SK-N-SH (cell line): ENCODE measurements at regions not wholly inside any gene's neighbourhood (a gene's known extent, or its start where the extent isn't known, plus 50 kb on each side); places are given as distances from the start of the nearest gene placed in this dataset.

Source experiments
- CHD2 ChIP-seq: fragments of 150-350 bp; IDR thresholded peaks from 2 replicates; pipeline ENCODE4 v1.6.1; 2018; ENCODE audit warnings: low read length; ENCODE audit not compliant: partially characterized antibody
- CTCF ChIP-seq: fragments of 200-600 bp; sonication (generic); IDR thresholded peaks from 2 replicates; pipeline ENCODE4 v1.6.1; 2017; ENCODE audit warnings: antibody characterized with exemption, mild to moderate bottlenecking, moderate library complexity
- GATA2 ChIP-seq: sonication (generic); formaldehyde crosslinking; IDR thresholded peaks from 2 replicates; pipeline ENCODE4 v1.5.0; 2020; ENCODE audit warnings: mild to moderate bottlenecking, missing genetic modification reagents
- JUND ChIP-seq: IDR thresholded peaks from 2 replicates; pipeline ENCODE4 v1.4.0; 2012
- MAX ChIP-seq: IDR thresholded peaks from 2 replicates; pipeline ENCODE4 v1.4.0; 2012; ENCODE audit warnings: low read depth
- POLR2AphosphoS5 ChIP-seq: IDR thresholded peaks from 2 replicates; pipeline ENCODE4 v1.6.1; 2012; ENCODE audit warnings: low read depth, low read length
- TAF1 ChIP-seq: IDR thresholded peaks from 2 replicates; pipeline ENCODE4 v1.6.1; 2012; ENCODE audit warnings: low read depth, mild to moderate bottlenecking, low read length, moderate library complexity, borderline replicate concordance
- YY1 ChIP-seq: IDR thresholded peaks from 2 replicates; pipeline ENCODE4 v1.4.0; 2012; ENCODE audit warnings: low read depth, mild to moderate bottlenecking
- TF ChIP-seq, protein P1 (sequence below): IDR thresholded peaks from 2 replicates; pipeline ENCODE4 v1.6.1; 2012; ENCODE audit warnings: mild to moderate bottlenecking, low read depth, low read length, moderate library complexity

DNA sequence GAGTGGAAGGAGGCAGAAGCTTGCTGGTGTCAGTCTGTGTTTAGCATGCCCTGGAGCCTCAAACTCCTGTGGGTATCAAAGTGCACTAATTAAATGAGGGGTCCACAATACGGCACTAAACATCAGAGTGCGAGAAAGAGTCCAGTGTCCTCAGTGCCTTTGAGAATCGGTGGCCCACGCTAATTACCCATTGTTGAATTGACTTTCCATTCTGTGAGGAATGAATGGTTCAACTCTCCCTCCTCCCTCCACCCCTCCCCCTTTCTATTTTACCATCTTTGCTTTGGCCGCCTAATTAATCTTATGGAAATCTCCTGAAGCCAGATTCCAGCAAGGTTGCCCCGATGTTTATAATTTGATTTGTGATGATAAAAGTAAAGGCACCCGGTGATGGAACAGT, 217.8 kb downstream of the TFEC start:
- no peak for TF ChIP-seq YY1
- TF ChIP-seq CTCF = no peak
- no peak for TF ChIP-seq POLR2AphosphoS5
- TF ChIP-seq TAF1 = no peak
- no peak for TF ChIP-seq GATA2 (CRISPR knock-in tag)
- no peak for TF ChIP-seq JUND
- no peak for TF ChIP-seq MAX
- TF ChIP-seq CHD2 = no peak
- TF ChIP-seq, protein P1, sequence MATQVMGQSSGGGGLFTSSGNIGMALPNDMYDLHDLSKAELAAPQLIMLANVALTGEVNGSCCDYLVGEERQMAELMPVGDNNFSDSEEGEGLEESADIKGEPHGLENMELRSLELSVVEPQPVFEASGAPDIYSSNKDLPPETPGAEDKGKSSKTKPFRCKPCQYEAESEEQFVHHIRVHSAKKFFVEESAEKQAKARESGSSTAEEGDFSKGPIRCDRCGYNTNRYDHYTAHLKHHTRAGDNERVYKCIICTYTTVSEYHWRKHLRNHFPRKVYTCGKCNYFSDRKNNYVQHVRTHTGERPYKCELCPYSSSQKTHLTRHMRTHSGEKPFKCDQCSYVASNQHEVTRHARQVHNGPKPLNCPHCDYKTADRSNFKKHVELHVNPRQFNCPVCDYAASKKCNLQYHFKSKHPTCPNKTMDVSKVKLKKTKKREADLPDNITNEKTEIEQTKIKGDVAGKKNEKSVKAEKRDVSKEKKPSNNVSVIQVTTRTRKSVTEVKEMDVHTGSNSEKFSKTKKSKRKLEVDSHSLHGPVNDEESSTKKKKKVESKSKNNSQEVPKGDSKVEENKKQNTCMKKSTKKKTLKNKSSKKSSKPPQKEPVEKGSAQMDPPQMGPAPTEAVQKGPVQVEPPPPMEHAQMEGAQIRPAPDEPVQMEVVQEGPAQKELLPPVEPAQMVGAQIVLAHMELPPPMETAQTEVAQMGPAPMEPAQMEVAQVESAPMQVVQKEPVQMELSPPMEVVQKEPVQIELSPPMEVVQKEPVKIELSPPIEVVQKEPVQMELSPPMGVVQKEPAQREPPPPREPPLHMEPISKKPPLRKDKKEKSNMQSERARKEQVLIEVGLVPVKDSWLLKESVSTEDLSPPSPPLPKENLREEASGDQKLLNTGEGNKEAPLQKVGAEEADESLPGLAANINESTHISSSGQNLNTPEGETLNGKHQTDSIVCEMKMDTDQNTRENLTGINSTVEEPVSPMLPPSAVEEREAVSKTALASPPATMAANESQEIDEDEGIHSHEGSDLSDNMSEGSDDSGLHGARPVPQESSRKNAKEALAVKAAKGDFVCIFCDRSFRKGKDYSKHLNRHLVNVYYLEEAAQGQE = no peak
